Inferior parietal cortex (tissue), 1 donor: ENCODE measurements at regions not wholly inside any gene's neighbourhood (a gene's known extent, or its start where the extent isn't known, plus 50 kb on each side); places are given as distances from the start of the nearest gene placed in this dataset.
"Not testable (repeated sequence)": the region's sequence is repeated elsewhere in the genome, so short reads cannot be mapped to it uniquely, and the experiment has no call there.

Experiments
- DNase-seq: peaks from one replicate; pipeline ENCODE4 v3.0.0-alpha.2; 2016; ENCODE audit errors: extremely low spot score

DNA sequence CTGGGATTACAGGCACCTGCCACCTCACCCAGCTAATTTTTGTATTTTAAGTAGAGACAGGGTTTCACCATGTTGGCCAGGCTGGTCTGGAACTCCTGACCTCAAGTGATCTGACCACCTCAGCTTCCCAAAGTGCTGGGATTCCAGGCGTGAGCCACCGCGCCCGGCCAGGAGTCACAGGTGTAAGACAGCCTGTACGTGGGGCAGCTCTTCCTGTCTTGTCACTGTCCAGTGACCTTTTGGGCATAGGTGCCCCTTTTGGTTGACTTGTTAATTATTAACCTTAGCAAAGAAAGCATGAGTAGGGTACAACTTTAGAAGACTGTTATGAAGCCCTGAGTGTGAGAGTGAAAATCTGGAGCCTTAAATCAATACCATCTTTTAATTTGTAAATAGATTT is 703.7 kb upstream of the SOX11 start:
- not testable (repeated sequence) for DNase-seq

DNA sequence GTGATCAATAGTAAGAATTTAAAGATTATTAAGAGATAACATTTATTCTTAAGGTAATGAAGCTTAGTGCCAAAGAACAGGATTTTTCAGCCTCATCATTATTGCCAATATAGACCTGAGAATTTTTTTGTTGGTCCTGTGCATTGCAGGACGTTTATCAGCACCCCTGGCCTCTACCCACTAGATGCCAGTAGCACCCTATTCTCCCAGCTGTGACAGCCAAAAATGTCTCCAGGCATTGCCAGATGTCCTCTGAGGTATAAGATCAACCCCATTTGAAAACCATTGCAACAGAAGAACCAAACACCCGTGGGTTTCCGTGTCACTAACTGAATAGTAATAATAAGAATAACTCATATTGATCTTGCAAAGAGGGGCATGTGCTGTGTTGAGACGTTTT is 700.0 kb upstream of the SOX11 start:
- no peak for DNase-seq

DNA sequence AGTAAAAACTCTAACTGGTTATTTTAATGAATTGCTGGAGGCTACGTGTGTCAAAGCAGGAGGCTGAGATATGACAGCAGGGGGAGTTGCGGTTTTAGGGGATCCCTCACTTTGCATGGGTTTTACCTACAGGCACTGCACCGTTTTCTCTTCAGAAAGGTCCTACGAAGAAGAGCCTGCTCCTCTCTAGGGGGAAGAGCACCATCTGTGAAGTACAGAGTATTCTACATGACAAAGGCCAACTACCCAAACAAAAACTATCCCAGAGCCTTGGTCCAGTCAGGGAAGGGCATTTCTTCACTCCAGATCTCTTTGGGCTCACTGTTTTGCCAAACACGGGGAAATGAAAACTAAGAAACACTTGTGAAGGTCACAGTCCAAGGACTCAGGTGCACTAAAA is 696.7 kb upstream of the SOX11 start:
- DNase-seq = no peak

DNA sequence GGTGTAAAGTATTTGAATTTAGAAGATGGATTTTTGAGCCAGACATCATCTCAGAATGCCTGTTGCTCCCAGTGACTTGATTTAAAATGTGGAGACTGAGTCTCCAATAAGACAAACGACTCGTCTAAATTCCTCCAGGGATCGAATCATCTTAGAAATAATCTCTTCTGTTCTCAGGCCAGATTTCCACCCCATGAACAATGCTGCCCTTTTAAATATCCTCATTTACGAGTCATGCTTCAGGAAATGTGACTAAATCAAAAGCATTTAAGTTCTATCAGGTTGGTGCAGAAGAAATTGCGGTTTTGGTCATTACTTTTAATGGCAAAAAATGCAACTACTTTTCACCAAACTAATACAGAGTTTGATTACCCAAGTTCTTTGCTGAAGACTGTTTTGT is 684.6 kb upstream of the SOX11 start:
- no peak for DNase-seq

DNA sequence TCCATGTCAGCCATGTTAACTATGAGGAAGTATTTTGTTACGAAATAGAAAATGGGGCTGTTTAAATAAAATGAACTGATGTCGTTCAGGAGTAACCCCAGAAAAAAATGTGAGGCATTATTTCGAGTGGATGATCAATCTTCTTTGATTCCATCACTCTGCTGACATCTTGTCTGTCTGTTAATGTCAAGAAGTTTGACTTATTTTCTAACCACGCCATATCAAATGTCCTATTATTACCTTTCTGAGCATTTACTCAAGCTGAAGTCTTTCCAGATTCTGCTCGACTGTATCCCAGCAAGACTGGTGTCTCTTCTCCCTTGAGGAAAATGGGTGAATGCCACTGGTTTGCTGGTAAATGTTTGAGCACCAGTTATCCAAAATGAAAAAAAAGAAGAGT is 672.9 kb upstream of the SOX11 start:
- no peak for DNase-seq

DNA sequence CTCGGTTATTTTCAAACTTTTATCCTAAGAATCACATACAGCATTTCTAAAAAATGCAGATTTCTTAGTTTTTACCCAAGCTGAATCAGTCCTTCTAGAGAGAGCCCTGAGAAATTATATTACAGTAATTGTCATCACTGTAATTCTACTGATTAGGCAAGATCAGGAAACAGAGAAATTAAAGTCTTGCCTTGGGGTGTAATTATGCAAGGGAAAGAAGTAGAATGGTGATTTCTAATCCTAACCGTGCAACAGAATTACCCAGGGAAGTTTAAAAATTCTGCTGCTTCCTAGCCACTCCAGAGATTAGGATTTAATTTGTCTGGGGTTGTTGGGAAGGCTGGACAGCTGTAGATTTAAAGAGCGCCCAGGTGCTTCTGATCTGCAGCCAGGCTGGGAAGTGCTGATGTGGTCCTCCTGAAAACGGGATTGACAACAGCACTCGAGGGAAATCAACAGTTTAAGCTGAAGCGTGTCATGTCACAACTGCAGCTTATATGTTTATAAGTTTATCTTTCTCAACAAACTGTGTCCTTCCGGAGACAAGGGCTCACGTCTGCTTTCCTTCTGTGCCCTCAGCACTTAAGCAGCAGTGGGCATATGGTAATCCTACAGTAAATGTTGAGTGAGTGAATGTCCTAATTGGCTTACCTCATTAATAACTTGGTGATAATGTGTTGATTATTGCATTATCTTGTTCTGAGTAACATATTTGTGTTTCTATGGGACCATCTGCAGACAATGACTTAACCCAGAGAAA is 671.9 kb upstream of the SOX11 start:
- no peak for DNase-seq

DNA sequence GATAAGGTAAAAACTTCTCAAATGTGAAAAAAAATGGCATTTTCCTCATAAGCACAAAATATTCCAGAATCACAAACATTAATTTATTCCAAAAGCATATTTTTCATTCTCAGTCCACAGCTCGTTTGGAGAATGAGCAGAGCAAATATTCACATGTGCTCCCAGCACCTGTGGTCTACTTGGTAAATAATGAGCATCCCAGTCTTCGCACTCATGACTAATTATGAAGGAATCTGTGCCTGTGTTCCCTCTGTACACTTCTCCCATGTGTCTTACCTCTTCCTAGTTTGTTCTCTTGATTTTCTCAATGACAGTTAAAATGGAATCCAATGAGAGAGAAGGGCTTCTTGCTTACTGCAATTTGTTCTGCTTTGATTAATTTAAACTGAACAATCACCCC is 671.0 kb upstream of the SOX11 start:
- no peak for DNase-seq

DNA sequence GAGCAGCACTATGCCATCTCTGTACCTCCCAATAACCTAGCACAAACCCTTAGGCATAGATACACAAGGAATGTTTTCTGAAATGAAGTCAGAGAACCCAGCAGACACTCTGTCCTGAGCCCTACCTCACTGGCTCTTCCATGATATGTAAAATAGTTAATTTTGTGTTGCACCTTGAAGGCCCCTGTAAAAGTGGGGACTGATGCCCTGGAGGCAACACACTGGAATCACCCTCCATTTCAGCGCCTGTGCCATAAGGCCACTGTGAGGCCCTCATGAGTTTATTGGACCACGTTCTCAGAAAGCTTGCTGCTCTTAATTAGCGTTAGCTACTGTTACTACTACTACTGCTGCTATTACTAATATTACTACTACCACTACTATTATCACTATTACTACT is 670.1 kb upstream of the SOX11 start:
- no peak for DNase-seq

DNA sequence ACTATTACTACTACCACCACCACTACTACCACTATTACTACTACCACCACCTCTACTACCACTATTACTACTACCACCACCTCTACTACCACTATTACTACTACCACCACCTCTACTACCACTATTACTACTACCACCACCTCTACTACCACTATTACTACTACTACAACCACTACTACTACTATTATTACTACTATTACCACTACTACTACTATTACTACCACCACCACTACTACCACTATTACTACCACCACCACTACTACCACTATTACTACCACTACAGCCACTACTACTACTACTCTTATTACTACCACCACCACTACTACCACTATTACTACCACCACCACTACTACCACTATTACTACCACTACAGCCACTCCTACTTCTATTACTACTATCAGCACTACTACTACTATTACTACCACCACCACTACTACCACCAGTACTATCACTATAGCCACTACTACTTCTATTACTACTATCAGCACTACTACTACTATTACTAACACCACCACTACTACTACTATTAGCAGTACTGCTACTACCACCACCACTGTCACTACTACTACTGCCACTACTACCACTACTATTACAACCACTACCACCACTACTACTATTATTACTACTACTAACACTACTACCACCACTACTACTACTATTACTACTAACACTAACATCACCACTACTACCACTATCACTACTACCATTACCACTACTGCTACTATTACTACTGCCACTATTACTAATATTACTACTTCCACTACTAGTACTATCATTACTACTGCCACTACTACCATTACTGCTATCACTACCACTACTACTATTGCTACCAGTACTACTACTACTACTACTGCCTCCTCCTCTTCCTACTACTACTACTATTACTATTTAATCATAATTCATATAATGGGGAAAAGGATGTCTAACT is 669.2 kb upstream of the SOX11 start:
- DNase-seq = not testable (repeated sequence)

DNA sequence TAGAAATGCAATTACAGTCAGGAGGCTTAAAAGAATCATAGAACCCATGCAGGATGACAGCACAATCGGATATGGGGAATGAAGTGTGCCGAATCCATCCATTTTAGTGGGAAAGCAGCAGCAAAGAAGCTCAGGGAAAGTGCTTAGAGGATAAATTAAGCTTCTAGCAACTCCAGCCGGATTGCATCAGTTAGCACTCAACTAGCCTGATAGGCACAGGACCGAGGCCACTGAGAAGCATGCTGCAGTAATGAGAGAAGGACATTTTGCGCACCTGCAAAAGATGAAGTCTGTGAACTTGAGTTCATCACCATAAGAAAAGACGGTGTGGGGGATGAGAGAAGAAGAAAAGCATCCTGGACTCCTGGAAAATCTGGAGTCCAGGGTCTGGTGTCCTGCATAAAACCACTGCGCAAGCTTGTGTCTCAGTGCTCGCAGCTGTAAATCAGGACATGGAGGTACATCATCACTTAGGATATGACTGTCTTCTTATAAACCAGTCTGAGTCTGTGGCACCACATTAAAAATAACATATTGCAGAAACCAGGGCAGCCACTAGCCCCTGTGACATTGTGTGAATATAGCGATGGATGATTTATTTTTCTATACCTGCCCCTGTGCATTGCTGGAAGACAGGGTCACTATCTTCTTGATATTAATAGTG is 665.5 kb upstream of the SOX11 start:
- no peak for DNase-seq

DNA sequence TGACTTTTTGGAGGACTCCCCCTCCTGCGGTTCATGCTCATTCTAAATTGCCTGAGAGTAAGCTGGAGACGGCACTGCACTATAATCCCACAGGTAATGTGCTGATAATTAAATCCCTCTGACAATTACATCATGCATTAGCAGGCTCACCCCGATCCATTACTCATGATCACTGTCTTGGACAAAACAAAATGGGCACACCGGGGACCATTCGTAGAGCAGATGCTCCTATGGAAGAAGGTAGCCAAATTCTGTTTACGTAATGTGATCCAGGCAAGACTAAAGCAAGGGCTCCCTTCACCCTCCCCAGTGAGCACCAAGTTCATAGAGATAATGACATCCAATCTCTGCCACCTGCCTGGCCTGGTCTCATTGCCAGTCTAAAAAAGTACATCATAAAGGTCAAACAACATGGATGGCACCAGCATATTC is 657.1 kb upstream of the SOX11 start:
- no peak for DNase-seq

DNA sequence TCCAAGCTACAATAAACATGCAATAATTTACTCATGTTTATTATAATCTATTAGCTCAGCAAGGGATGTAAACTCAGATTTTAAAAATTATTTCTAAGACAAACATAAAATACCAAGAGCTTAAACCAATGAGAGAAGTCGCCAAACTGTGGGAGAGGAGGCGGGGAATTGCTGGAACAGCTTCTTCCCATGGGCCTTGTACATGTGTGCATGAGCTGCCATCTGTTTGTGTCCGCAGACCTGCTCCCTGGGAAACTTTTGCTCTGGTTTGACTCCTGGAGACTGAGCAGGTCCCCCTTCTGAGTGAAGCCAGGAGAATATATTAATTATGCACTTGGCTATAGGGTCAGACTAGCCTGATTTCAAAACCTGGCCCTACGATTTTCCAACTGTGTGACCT is 655.9 kb upstream of the SOX11 start:
- DNase-seq = no peak

DNA sequence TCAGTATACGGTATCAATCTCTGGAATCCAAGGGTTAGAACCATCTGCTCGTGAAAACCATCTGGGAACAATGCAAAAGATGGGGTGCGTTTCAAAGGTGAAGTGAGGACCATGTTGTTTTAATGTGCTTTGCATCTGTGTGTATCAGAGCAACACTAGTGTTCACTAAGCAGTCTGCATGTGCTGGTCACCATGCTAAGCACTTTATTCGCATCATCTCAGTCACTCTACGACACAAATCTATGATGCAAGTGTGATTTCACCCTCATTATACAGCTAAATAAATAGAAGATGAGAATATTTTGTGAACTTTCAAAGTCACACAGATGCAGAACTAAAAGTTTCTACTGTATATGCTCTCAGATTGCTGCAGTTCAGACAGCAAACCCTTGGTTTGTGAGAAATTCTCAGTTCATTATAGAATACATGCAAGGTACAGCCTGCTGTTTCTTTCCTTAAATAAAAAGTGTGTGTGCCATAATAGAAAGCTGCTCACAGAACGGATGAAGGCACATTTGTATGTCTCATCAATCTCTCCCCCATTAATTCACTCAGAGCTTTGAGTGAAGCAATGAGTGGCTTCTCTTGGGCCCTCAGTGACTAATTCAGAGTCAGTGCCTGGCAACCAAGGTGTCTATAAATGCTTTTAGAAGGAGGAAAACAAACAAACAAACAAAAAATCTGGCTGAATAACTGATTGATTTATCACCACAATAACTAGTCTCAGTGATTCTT is 652.8 kb upstream of the SOX11 start:
- no peak for DNase-seq

DNA sequence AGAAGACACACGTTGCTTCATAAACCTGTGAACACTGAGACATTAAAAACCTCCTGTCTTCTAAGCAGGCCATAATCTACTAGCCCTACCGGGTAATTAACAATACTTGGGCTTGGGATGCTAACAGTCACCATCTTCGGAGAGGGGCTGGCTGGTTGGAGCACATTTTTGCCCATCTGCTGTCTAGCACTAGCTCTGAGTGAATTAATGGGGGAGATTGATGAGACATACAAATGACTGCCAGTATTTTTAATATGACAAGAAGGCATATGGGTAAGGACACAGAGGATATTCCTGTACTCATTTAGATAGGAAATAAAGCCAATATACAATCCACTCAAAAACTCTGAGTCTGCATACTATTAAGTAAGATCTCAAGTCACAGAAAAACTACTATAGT is 651.6 kb upstream of the SOX11 start:
- DNase-seq = no peak

DNA sequence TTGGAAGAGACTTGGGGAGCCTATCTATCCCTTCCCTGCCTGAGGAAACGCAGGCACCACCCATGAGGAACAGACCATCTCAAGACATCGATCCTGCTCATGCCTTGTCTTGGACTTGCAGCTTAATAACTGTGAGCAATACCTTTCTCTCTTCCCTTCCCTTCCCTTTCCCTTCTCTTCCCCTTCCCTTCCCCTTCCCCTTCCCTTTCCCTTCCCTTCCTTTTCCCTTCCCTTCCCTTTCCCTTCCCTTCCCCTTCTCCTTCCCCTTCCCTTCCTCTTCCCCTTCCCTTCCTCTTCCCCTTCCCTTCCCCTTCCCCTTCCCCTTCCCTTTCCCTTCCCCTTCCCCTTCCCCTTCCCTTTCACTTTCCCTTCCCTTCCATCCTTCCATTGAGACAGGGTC is 650.7 kb upstream of the SOX11 start:
- DNase-seq = no peak

DNA sequence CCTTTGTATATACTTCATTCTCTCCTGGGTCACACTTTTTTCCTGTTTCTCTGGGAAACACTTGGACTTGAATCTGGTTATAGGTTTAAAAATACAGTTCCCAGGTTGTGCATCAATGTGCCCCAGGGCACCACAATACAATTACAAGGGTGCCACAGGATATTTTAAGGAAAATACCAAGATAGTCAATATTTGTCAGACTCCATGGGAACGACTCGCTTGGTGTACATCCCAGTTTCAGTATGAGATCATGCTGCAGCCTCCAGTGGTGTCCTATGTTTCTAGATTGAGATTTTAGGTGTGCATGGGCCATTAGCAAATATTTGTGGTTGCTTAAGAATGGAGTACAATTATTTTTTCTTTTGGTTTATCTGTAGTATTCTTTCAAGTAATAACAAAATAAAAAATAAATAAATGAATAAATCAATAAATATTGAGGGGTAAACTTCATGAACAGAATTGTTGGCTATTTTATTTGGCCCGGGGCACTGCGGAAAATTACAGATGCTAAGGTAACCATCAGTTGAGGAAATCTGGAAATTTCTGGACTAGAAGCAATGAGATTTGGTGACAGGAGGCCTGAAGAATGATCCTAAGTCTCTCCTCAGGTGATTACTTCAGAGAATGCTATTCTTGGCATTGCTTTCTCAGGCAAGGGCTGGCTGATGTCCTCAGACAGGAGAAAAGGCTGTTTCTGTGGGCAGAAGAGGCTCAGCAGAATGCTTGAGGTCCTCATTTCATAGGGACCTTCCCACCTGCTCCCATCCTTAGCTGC is 649.3 kb upstream of the SOX11 start:
- DNase-seq = no peak

DNA sequence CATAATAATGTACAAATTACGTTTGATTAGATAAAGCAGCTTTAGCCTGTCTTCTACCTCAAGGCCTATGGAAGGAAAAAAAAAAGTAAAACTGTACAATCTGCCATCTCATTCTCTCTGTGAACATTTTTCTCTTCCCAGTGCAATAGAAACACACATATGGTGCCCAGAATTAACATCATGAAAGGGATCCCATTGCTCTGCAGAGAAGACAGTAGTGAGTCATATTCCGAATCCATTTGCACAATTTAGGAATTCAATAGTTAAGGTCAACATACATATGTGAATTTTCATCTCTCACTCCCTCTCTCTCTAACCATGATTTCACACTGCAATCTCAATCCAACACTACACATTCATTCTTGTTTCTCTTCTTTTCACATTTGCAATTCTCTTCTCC is 640.9 kb upstream of the SOX11 start:
- DNase-seq = peak; percentile 3

DNA sequence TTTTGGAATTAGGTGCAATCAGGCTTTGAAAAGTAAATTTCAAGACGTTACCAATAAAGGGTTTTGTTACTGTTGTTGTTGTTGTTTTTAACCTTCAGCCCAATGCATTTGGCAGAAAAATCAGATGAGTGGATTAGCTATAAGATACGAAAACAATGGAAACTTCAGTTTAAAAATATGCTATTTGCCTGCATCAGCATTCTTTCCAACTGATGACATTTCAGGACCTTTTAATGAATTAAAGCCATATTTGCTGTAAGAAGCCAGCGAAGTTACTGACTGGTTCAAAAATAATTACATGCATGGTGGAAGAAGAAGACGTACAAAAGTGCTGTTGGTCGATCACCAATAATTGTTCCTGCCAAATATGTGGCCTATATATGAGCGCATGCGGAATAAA is 639.3 kb upstream of the SOX11 start:
- DNase-seq = no peak

DNA sequence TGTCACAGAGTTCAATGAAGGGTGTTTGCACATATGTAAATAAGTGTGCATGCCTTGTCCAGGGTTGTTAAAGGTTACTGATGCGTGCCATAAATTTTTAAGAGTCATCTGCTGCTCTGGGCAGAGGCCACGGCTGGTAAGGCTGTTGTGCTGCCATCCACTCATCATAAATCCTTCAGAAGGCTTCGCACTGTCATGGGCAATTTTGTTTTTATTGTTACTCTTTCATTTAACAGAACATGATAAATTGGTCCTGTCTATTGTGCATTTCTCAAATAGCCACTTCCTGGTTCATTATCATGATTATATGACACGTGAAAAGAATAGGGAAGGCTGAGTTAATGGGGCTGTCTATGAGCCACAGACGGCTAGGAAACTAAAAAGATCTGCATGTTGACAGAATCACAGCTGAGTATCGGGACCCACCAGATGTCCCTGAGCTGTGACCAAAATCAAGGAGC is 634.3 kb upstream of the SOX11 start:
- DNase-seq = no peak

DNA sequence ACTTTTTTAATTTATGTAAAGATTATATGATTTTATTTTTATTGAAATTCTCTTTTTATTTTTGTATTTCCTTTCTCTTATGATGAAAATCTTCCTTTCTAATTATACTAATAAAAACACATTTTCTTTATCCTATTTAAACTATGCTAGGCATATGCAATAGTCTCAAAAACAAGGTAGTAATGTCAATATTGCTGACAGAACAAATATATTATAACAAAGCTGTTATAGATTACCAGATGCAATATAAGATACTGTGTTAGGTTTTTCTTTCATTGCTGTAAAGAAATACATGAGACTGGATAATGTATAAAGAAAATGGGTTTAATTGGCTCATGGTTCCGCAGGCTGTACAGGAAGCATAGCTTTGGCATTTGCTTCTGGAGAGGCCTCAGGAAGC is 631.2 kb upstream of the SOX11 start:
- no peak for DNase-seq

DNA sequence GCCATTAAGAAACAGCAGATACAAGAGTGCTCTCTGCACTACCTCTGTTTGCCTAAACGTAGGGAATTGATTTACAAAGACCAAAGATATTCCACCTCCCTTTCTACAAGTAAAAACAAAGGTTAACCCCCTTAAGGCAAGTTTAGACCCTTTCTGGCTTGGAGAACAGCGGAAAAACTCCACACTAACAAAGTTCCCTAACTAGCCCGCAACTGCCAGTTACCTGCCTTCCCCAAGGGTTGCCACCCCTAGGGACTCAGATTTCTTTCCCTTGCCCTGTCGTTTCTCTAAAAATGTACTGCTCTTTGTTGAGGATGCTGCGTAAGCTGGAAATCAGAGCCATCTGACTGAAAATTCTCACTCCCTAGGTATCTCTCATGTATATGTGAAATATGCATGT is 627.5 kb upstream of the SOX11 start:
- no peak for DNase-seq
